MCF 10A (cell line): ENCODE measurements at regions not wholly inside any gene's neighbourhood (a gene's known extent, or its start where the extent isn't known, plus 50 kb on each side); places are given as distances from the start of the nearest gene placed in this dataset.
"Not testable (repeated sequence)": the region's sequence is repeated elsewhere in the genome, so short reads cannot be mapped to it uniquely, and the experiment has no call there.

Experiments used
- BruUV-seq: library from RNA; stranded (reverse); fragments of 400-500 nt; replicated peaks from 2 replicates; lab custom pipeline; 2021; lab: Mats Ljungman, UMichigan
- CTCF ChIA-PET: fragments of 300-600 bp; sonication (Branson Sonifier 250); formaldehyde crosslinking; extraction: SDS; loops from one replicate; lab custom pipeline; 2021; ENCODE audit warnings: antibody characterized with exemption, inconsistent platforms; lab: Yijun Ruan, JAX
- POLR2A ChIA-PET: fragments of 300-600, 350-650 bp; sonication (Branson Sonifier 250); formaldehyde crosslinking; extraction: SDS; loops from one replicate; lab custom pipeline; 2020; ENCODE audit warnings: antibody characterized with exemption, inconsistent platforms; lab: Yijun Ruan, JAX
- DNase-seq: peaks from one replicate; pipeline ENCODE4 v3.0.0-alpha.2; 2018; ENCODE audit not compliant: unreplicated experiment
- H3K27ac Mint-ChIP-seq: one replicate; pipeline ENCODE4 v1.8.0; 2022; ENCODE audit warnings: mild to moderate bottlenecking, low read depth, mixed read lengths; ENCODE audit not compliant: unreplicated experiment
- H3K27me3 Mint-ChIP-seq: one replicate; pipeline ENCODE4 v1.8.0; 2022; ENCODE audit warnings: mixed read lengths; ENCODE audit not compliant: insufficient read depth, unreplicated experiment
- H3K36me3 Mint-ChIP-seq: one replicate; pipeline ENCODE4 v1.8.0; 2022; ENCODE audit warnings: mild to moderate bottlenecking, moderate library complexity, mixed read lengths; ENCODE audit not compliant: insufficient read depth, unreplicated experiment
- H3K4me1 Mint-ChIP-seq: one replicate; pipeline ENCODE4 v1.8.0; 2022; ENCODE audit warnings: mixed read lengths; ENCODE audit not compliant: insufficient read depth, unreplicated experiment
- H3K4me3 Mint-ChIP-seq: one replicate; pipeline ENCODE4 v1.8.0; 2022; ENCODE audit warnings: mild to moderate bottlenecking, moderate library complexity, mixed read lengths; ENCODE audit not compliant: unreplicated experiment
- H3K9me3 Mint-ChIP-seq: one replicate; pipeline ENCODE4 v1.8.0; 2022; ENCODE audit warnings: mixed read lengths; ENCODE audit not compliant: unreplicated experiment
- intact Hi-C: fragments of 100-400 bp; cut with micrococcal nuclease; formaldehyde crosslinking; loops from 2 replicates; pipeline ENCODE4 v1.14.1; 2022

DNA sequence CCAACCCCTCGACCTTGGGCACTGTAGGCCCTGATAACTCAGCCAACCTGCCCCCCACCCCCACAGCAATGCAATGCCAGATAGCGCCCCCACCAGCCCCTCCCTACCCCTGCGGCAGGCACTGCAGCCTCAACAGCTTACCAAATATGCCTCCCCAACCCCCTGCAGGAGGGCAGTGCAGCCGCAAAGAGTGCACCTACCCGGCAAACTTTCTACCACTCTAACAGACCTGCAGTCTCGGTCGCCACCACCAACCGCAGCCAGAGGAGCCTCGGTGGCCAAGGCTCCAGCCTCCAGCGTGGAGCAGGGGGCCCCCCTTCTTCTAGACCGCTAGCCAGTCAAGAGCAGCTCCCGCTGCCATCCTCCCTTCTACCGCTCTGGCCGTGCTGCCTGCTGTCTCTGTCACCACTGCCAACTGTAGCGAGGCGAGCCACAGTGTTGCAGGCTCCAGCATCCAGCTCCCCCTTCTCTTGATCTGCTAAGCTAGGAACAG lies 67.7 kb upstream of the THOC3 start:
- POLR2A ChIA-PET, H3K36me3 Mint-ChIP-seq, intact Hi-C loops, DNase-seq, H3K27ac Mint-ChIP-seq, BruUV-seq, H3K9me3 Mint-ChIP-seq, H3K4me3 Mint-ChIP-seq, H3K4me1 Mint-ChIP-seq: not testable (repeated sequence)
- peaks cover 40% of the 10 kb centered on the region for H3K27me3 Mint-ChIP-seq
- CTCF ChIA-PET: interaction anchor here (0.6 kb wide), 1 partner anchor 408 kb away, joined by 3 read pairs; no protein-coding TSS in a partner anchor

DNA sequence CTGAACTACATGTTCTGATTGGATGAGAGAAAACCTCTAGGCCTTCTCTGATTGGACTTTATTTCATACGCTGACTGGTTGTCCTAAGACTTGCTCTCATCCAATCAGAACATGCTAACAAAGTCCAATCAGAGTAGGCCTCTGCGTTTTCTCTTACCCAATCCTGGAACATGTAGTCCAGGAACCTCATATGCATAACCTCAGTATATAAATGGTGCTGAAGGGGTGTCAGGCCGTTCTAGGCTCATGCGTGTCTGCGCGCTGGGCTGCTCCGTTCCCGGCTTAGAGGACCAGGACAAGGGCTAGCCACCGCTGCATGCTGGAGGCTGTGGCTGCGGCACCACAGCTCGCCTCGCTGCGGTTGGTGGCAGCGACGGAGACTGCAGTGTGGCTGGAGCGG lies 68.3 kb upstream of the THOC3 start:
- H3K27me3 Mint-ChIP-seq: peaks cover 40% of the 10 kb centered on the region
- H3K4me3 Mint-ChIP-seq, H3K4me1 Mint-ChIP-seq, H3K27ac Mint-ChIP-seq, intact Hi-C loops, H3K36me3 Mint-ChIP-seq, BruUV-seq, DNase-seq, H3K9me3 Mint-ChIP-seq, POLR2A ChIA-PET: not testable (repeated sequence)
- CTCF ChIA-PET: interaction anchor here (0.6 kb wide), 1 partner anchor 408 kb away, joined by 3 read pairs; no protein-coding TSS in a partner anchor

DNA sequence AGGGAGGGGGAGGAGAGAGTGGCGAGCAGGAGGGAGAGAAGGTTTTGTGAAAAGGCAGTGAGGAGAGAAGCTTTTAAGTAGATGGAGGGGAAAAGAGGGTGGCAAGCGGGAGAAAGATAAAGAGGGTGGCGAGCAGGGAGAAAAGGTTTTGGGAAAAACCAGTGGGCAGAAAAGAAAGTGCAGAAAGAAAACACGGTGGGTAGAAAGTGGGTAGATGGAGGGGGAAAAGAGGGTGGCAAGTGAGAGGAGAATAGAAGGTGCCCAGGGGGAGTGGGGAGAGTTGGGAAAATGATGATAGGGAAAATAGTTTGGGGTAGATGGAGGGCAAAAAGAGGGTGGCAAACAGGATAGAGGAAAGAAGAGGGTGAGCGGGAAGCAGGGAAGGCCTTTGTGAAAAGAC lies 69.1 kb upstream of the THOC3 start:
- H3K4me3 Mint-ChIP-seq, BruUV-seq, H3K9me3 Mint-ChIP-seq, H3K27ac Mint-ChIP-seq, H3K36me3 Mint-ChIP-seq, CTCF ChIA-PET, POLR2A ChIA-PET, intact Hi-C loops, DNase-seq, H3K4me1 Mint-ChIP-seq: not testable (repeated sequence)
- H3K27me3 Mint-ChIP-seq: peaks cover 40% of the 10 kb centered on the region

DNA sequence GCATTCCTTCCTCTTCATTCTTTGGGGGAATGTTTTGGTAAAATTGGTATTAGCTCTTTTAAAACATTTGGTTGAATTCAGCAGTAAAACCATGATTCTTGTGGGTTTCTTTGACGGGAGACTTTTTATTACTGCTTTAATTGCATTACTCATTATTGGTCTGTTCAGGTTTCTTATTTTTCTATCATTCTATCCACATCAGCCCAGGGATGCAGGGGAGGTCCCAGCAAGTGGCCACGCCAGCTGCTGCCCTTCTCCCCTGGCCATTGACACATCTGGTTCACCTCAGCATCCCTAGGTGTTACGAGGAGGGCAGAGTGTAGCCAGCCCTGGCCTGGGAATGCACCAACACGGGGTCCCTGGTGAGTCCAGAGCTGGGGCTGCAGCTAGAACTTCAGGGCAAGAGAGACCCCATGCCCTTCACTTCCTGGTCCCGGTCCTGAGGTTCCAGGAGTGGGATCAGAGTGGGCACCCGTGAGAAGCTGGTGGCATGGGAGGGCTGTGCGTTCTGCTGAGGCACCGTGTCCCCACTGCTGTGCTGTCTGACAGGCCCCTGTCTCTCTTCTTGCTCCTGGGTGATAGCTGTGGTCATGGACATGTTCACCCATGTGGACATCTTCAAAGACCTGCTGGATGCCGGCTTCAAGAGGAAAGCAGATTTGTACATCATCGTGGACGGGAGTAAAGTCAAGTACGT lies 72.1 kb upstream of the THOC3 start:
- H3K27me3 Mint-ChIP-seq: peaks cover 40% of the 10 kb centered on the region
- H3K4me1 Mint-ChIP-seq, intact Hi-C loops, H3K4me3 Mint-ChIP-seq, H3K9me3 Mint-ChIP-seq, CTCF ChIA-PET, DNase-seq, H3K36me3 Mint-ChIP-seq, POLR2A ChIA-PET, H3K27ac Mint-ChIP-seq, BruUV-seq: not testable (repeated sequence)

DNA sequence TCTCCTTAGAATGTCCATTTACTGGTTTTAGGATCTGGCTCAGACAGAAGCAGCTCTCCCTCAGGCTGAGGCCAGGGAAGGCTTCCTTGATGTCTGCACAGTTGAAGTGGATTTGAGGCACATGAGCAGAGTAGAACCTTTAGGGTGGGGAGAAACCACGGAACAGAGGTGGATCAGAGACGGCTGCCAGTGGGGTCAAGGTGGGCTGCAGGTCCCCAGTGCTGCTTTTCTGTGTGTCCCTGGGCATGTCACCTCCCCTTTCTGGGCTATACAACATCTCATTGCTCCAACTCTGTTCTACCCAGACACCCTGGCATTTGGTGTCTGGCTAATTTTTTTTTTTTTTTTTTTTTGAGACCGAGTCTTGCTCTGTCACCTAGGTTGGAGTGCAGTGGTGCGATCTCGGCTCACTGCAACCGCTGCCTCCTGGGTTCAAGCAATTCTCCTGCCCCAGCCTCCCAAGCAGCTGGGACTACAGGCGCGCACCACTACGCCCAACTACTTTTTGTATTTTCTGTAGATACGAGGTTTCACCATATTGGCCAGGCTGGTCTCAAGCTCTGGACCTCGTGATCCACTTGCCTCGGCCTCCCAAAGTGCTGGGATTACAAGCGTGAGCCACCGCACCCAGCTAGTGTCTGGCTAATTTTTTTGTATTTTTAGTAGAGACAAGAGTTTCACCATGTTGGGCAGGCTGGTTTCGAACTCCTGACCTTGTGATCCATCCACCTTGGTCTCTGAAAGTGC lies 73.3 kb upstream of the THOC3 start:
- CTCF ChIA-PET: interaction anchor here (1.1 kb wide), 1 partner anchor 407 kb away, joined by 3 read pairs; the partner anchor contains the start of gene FAF2
- H3K4me3 Mint-ChIP-seq, BruUV-seq, intact Hi-C loops, H3K27ac Mint-ChIP-seq, H3K36me3 Mint-ChIP-seq, H3K4me1 Mint-ChIP-seq, H3K9me3 Mint-ChIP-seq, POLR2A ChIA-PET, DNase-seq: not testable (repeated sequence)
- peaks cover 37% of the 10 kb centered on the region for H3K27me3 Mint-ChIP-seq

DNA sequence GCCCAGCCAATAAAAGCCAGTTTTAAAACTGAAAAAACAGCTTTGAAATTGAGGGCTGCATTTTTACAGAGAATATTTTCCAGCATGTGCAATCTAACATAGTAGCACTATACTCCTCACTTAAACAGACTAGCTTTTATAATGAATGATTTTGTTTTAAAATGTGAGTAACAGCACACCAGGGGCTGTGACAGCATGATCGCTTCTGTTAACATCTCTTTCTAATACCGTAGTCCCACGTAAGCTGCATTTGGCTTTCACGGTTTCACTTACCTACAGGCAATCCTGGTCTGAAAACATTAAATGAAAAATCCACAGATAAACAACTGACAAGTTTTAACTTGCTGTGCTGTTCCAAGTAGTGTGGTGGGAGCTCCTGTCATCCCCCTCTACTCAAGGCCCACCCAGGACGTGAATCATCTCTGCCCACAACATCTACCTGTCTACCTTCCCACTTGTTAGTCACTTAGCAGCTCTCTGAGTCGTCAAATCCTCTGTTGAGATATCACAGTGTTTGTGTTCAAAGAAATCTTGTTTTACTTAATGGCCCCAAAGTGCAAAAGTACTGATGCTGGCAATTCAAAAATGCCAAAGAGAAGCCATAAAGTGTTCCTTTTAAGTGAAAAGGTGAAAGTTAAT lies 74.0 kb upstream of the THOC3 start:
- H3K36me3 Mint-ChIP-seq, intact Hi-C loops, H3K4me1 Mint-ChIP-seq, H3K9me3 Mint-ChIP-seq, H3K4me3 Mint-ChIP-seq, BruUV-seq, POLR2A ChIA-PET, H3K27ac Mint-ChIP-seq: not testable (repeated sequence)
- peaks cover 30% of the 10 kb centered on the region for H3K27me3 Mint-ChIP-seq
- CTCF ChIA-PET: interaction anchor here (1.1 kb wide), 1 partner anchor 406 kb away, joined by 3 read pairs; the partner anchor contains the start of gene FAF2
- DNase-seq: peak; percentile 27

DNA sequence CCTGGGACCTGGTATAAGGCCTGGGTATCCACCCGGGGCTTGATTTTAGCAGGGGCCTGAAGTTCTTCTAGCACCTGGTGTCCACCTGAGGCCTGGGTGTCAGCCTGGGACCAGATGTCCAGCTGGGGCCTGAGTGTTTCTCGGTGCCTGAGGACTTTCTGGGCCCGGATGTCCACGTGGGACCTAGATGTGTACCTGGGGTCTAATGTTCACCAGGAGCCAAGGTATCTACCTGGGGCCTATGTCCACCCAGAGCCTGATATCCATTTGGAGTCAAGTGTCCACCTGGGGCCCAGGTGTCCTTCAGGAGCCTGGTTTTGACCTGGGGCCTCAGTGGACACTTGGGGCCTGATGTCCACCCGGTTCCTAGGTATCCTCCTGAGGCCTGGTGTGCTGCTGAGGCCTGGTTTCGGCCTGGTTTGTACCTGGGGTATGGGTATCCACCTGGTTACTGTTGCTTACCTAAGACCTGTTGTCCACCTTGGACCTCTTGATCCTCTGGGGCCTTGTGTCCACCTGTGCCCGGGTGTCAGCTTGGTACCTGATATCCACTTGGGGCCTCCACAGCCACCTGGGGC lies 75.2 kb upstream of the THOC3 start:
- BruUV-seq, H3K4me1 Mint-ChIP-seq, POLR2A ChIA-PET, CTCF ChIA-PET, H3K4me3 Mint-ChIP-seq, DNase-seq, H3K27ac Mint-ChIP-seq, intact Hi-C loops, H3K9me3 Mint-ChIP-seq, H3K36me3 Mint-ChIP-seq: not testable (repeated sequence)
- peaks cover 18% of the 10 kb centered on the region for H3K27me3 Mint-ChIP-seq

DNA sequence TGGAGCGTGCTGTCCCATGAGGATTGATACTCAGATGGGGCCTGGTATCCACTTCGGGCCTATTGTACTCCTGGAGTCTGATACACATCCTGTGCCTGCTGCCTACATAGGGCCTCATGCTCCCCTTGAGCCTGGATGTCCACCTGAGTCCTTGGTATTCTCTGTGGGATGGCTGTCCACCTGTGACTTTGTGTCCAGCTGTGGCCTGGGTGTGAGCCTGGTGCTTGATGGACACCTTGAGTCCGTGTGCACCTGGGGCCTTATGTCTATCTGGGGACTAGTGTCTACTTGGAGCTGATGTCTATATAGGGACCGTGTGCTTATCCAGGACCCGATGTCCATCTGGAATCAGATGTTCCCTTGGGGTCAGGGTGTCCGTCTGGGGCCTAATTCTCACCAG lies 75.9 kb upstream of the THOC3 start:
- intact Hi-C loops, CTCF ChIA-PET, H3K4me3 Mint-ChIP-seq, H3K27ac Mint-ChIP-seq, H3K36me3 Mint-ChIP-seq, BruUV-seq, DNase-seq, H3K9me3 Mint-ChIP-seq, POLR2A ChIA-PET, H3K4me1 Mint-ChIP-seq: not testable (repeated sequence)
- H3K27me3 Mint-ChIP-seq: peaks cover 13% of the 10 kb centered on the region
